SK-N-SH treated with all-trans-retinoic acid at 6 μM for 48 hours (cell line): ENCODE measurements at regions not wholly inside any gene's neighbourhood (a gene's known extent, or its start where the extent isn't known, plus 50 kb on each side); places are given as distances from the start of the nearest gene placed in this dataset.

Source experiments
- ATAC-seq: fragments of 200-7000 bp; cut with Tn5 transposase; 3 replicates; pipeline ENCODE4 v1.9.1; 2020; ENCODE audit warnings: mild to moderate bottlenecking, moderate library complexity
- ARNTL ChIP-seq: fragments of 450-650 bp; formaldehyde crosslinking; IDR thresholded peaks from 2 replicates; pipeline ENCODE4 v1.5.0; 2020; ENCODE audit warnings: low read depth, mild to moderate bottlenecking, moderate library complexity, borderline replicate concordance
- BACH2 ChIP-seq: fragments of 250-450 bp; sonication (Bioruptor Pico); IDR thresholded peaks from 2 replicates; pipeline ENCODE4 v1.9.0; 2021; ENCODE audit warnings: mild to moderate bottlenecking, borderline replicate concordance
- CSDC2 ChIP-seq: fragments of 250-450 bp; sonication (Bioruptor Pico); IDR thresholded peaks from 2 replicates; pipeline ENCODE4 v1.5.0; 2020; ENCODE audit warnings: mild to moderate bottlenecking, moderate library complexity
- CSRNP3 ChIP-seq: fragments of 250-450 bp; sonication (Bioruptor Pico); IDR thresholded peaks from 2 replicates; pipeline ENCODE4 v1.5.1; 2021; ENCODE audit warnings: mild to moderate bottlenecking, moderate library complexity
- ESRRG ChIP-seq: fragments of 250-450 bp; sonication (Bioruptor Pico); IDR thresholded peaks from 2 replicates; pipeline ENCODE4 v1.6.1; 2021; ENCODE audit warnings: mild to moderate bottlenecking
- GLIS3 ChIP-seq: fragments of 250-450 bp; sonication (Bioruptor Pico); IDR thresholded peaks from 2 replicates; pipeline ENCODE4 v1.5.0; 2020; ENCODE audit warnings: mild to moderate bottlenecking, moderate library complexity
- ISL1 ChIP-seq: fragments of 250-450 bp; sonication (Bioruptor Pico); IDR thresholded peaks from 2 replicates; pipeline ENCODE4 v2.1.2; 2022; ENCODE audit warnings: mild to moderate bottlenecking, moderate library complexity
- OSR1 ChIP-seq: fragments of 250-450 bp; sonication (Bioruptor Pico); IDR thresholded peaks from 2 replicates; pipeline ENCODE4 v1.8.0; 2022; ENCODE audit warnings: moderate library complexity, mild to moderate bottlenecking, inconsistent platforms
- PATZ1 ChIP-seq: fragments of 250-450 bp; sonication (Bioruptor Pico); IDR thresholded peaks from 2 replicates; pipeline ENCODE4 v1.8.0; 2020; ENCODE audit warnings: mild to moderate bottlenecking, moderate library complexity, borderline replicate concordance
- POU6F1 ChIP-seq: fragments of 250-450 bp; sonication (Bioruptor Pico); IDR thresholded peaks from 2 replicates; pipeline ENCODE4 v1.8.0; 2021; ENCODE audit warnings: low read depth, mild to moderate bottlenecking, moderate library complexity, borderline replicate concordance
- PPARA ChIP-seq: fragments of 250-450 bp; sonication (Bioruptor Pico); IDR thresholded peaks from 2 replicates; pipeline ENCODE4 v1.5.0; 2020; ENCODE audit warnings: mild to moderate bottlenecking, borderline replicate concordance
- RARB ChIP-seq: fragments of 250-450 bp; sonication (Bioruptor Pico); IDR thresholded peaks from 2 replicates; pipeline ENCODE4 v1.8.0; 2021; ENCODE audit warnings: mild to moderate bottlenecking, moderate library complexity
- SNAI2 ChIP-seq: fragments of 250-450 bp; sonication (Bioruptor Pico); IDR thresholded peaks from 2 replicates; pipeline ENCODE4 v1.5.0; 2020; ENCODE audit warnings: mild to moderate bottlenecking, moderate library complexity
- TCF4 ChIP-seq: fragments of 250-450 bp; sonication (Bioruptor Pico); IDR thresholded peaks from 2 replicates; pipeline ENCODE4 v1.8.0; 2021; ENCODE audit warnings: mild to moderate bottlenecking, moderate library complexity, borderline replicate concordance
- TOX ChIP-seq: fragments of 250-450 bp; sonication (Bioruptor Pico); IDR thresholded peaks from 2 replicates; pipeline ENCODE4 v1.8.0; 2021; ENCODE audit warnings: mild to moderate bottlenecking, moderate library complexity, borderline replicate concordance
- TSHZ2 ChIP-seq: fragments of 250-450 bp; sonication (Bioruptor Pico); IDR thresholded peaks from 2 replicates; pipeline ENCODE4 v1.5.0; 2020; ENCODE audit warnings: mild to moderate bottlenecking, moderate library complexity
- ZC3H10 ChIP-seq: fragments of 250-450 bp; sonication (Bioruptor Pico); IDR thresholded peaks from 2 replicates; pipeline ENCODE4 v1.5.1; 2021; ENCODE audit warnings: mild to moderate bottlenecking, moderate library complexity
- ZFP3 ChIP-seq: fragments of 250-450 bp; sonication (Bioruptor Pico); IDR thresholded peaks from 2 replicates; pipeline ENCODE4 v1.5.0; 2020; ENCODE audit warnings: mild to moderate bottlenecking, moderate library complexity
- ZFP30 ChIP-seq: fragments of 450-650 bp; formaldehyde crosslinking; IDR thresholded peaks from 2 replicates; pipeline ENCODE4 v1.5.0; 2022; ENCODE audit warnings: mild to moderate bottlenecking, moderate library complexity
- ZNF565 ChIP-seq: fragments of 450-650 bp; formaldehyde crosslinking; conservative IDR thresholded peaks from 2 replicates; pipeline ENCODE4 v1.5.0; 2020; ENCODE audit warnings: low read depth, mild to moderate bottlenecking, moderate library complexity
- ZNF70 ChIP-seq: fragments of 450-650 bp; formaldehyde crosslinking; IDR thresholded peaks from 2 replicates; pipeline ENCODE4 v1.5.0; 2020; ENCODE audit warnings: mild to moderate bottlenecking, moderate library complexity
- ZNF8 ChIP-seq: fragments of 450-650 bp; formaldehyde crosslinking; IDR thresholded peaks from 2 replicates; pipeline ENCODE4 v1.5.0; 2020; ENCODE audit warnings: mild to moderate bottlenecking, moderate library complexity

- TF ChIP-seq TOX: no peak
- no peak for TF ChIP-seq ZNF70
- no peak for TF ChIP-seq RARB
- ATAC-seq: no peak
Measured at GRCh38 chr6:47924001-47924400, 142.2 kb downstream of the OPN5 start.

GRCh38 chr6:47922391-47922790, 140.6 kb downstream of the OPN5 start:
- no peak for TF ChIP-seq ZNF70
- no peak for TF ChIP-seq ARNTL (CRISPR knock-in tag)
- no peak for TF ChIP-seq RARB
- TF ChIP-seq ZFP3 (CRISPR knock-in tag): no peak
- TF ChIP-seq ISL1: no peak
- no peak for TF ChIP-seq ZC3H10 (CRISPR knock-in tag)
- no peak for TF ChIP-seq CSDC2 (CRISPR knock-in tag)
- no peak for TF ChIP-seq SNAI2 (CRISPR knock-in tag)
- no peak for TF ChIP-seq TSHZ2
- no peak for TF ChIP-seq TOX
- TF ChIP-seq OSR1: no peak
- no peak for TF ChIP-seq TCF4 (CRISPR knock-in tag)
- TF ChIP-seq BACH2 (CRISPR knock-in tag): no peak
- TF ChIP-seq CSRNP3 (CRISPR knock-in tag): no peak
- no peak for TF ChIP-seq ZFP30 (CRISPR knock-in tag)
- no peak for TF ChIP-seq ESRRG (CRISPR knock-in tag)
- no peak for TF ChIP-seq ZNF8 (CRISPR knock-in tag)
- TF ChIP-seq PATZ1 (CRISPR knock-in tag): no peak
- no peak for TF ChIP-seq ZNF565 (CRISPR knock-in tag)
- no peak for TF ChIP-seq PPARA (CRISPR knock-in tag)
- ATAC-seq: no peak

- ATAC-seq: no peak
- no peak for TF ChIP-seq OSR1
- TF ChIP-seq ZFP30 (CRISPR knock-in tag): no peak
- no peak for TF ChIP-seq ZFP3 (CRISPR knock-in tag)
- no peak for TF ChIP-seq GLIS3 (CRISPR knock-in tag)
- no peak for TF ChIP-seq RARB
- no peak for TF ChIP-seq ISL1
- no peak for TF ChIP-seq ESRRG (CRISPR knock-in tag)
- TF ChIP-seq SNAI2 (CRISPR knock-in tag): no peak
- no peak for TF ChIP-seq POU6F1 (CRISPR knock-in tag)
Measured at GRCh38 chr6:47919875-47920274, 138.0 kb downstream of the OPN5 start.

GRCh38 chr6:47917811-47918210, 136.0 kb downstream of the OPN5 start:
- ATAC-seq: no peak
- TF ChIP-seq TCF4 (CRISPR knock-in tag) (no peak), SNAI2 (CRISPR knock-in tag) (no peak), RARB (no peak), ZFP30 (CRISPR knock-in tag) (no peak), ISL1 (no peak), PATZ1 (CRISPR knock-in tag) (no peak), CSDC2 (CRISPR knock-in tag) (no peak), POU6F1 (CRISPR knock-in tag) (no peak), TOX (no peak)
